GM20000 (cell line): ENCODE measurements at regions not wholly inside any gene's neighbourhood (a gene's known extent, or its start where the extent isn't known, plus 50 kb on each side); places are given as distances from the start of the nearest gene placed in this dataset.

Experiments used
- DNase-seq: peaks from one replicate; pipeline ENCODE4 v3.0.0; 2012; ENCODE audit warnings: low spot score
- CTCF ChIP-seq: IDR thresholded peaks from 2 replicates; pipeline ENCODE4 v1.5.1; 2012; ENCODE audit warnings: mild to moderate bottlenecking, control low read depth; ENCODE audit errors: extremely low read depth, missing control alignments

DNA sequence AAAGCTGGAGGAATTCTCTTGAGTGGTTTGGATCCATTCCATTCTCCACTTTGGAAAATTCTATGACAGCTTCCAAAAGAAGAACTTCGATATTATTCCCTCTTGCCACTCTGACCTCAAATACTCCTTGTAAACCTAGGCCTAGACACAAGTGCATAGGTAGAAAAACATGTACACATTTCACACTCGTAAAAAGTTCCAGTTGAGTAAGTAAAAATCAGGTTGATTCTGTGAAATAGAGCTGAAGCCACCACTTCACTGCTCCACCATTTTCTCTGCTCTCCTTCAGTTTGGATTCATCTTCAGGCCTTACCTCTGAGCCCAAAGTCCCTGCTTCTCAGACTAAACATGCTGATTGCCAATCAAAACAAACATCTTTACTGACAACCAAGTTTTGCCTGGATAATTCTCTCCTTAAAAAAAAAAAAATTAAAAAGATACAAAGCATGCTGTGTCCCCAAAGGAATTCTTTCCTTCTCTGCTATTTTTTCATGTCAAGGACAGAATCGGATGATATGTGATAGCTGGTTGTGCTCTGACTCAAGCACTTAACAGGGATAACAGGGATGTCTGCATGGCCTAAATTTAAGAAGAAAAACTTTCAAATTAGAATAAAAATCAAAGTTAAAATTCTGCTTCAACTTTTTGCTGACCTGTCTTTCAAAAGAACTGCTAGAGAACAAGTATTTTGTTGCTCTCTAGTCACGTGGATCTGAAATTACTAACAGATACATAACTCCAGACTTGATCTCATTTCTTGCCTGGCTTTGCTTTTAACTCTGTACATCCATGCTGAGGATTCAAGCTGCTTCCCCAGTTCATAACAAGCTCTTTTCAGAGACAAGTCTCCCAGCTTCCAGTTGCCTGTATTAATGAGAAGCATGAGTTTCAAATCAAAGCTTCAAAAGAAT is 420.9 kb upstream of the INTU start:
- no peak for TF ChIP-seq CTCF
- DNase-seq: no peak

DNA sequence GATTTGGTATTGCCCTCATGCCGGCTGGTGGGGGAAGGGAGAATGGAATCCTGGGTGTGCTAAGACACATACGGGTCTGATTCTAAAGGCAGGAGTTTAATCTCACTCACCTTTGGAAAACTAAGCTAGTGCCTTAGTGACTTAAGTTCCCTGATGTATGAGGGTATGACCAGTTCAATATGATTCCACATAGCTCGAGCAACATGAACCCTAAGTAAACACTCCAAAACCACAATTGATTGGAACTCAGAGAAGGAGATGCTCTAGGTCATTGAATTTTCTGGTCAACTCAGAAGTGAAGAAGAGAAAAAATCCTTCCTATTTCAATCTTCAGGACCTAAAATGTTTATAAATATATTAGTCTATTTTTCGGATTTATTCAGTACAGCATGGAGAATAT is 420.1 kb upstream of the INTU start:
- DNase-seq: no peak
- TF ChIP-seq CTCF: no peak

GRCh38 chr4:127214016-127214415 is 418.7 kb upstream of the INTU start:
- no peak for DNase-seq
- no peak for TF ChIP-seq CTCF

DNA sequence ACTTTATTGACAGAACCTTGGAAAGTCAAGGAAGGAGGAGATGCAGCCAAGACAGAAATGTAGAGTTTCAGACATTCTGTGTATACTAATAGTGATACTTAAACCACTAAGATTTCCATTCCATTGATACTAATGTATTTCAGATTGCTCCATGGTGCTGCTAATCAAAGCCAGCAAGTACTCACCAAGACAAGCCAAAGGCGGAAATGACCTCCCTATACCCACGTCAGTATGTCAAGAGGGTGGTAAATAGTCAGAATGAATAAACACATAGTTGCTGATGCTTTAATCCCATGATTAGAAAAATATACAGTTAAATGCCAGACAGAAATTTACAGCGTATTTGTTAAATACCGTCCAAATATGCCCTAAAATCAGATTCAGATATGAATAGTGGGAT is 417.8 kb upstream of the INTU start:
- DNase-seq: no peak
- no peak for TF ChIP-seq CTCF

GRCh38 chr4:127217586-127218229 is 415.0 kb upstream of the INTU start:
- DNase-seq: no peak
- TF ChIP-seq CTCF: no peak

DNA sequence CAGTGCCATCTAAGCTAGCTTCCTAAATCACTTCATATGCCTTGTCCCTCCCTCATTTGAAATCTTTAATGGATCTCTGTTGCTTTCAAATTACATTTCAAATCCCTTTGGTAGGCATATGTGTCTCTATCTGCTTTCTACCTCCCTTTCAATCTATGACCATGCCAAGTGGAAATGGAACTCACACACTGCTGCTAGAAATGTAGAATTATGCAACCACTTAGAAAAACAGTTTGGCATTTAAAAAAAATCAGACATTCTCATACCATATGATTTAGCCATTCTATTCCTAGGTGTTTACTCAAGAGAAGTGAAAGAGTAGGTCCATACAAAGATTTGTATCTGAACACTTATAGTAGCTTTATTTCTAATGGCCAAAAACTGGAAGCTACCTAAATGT is 413.5 kb upstream of the INTU start:
- TF ChIP-seq CTCF: no peak
- DNase-seq: no peak

DNA sequence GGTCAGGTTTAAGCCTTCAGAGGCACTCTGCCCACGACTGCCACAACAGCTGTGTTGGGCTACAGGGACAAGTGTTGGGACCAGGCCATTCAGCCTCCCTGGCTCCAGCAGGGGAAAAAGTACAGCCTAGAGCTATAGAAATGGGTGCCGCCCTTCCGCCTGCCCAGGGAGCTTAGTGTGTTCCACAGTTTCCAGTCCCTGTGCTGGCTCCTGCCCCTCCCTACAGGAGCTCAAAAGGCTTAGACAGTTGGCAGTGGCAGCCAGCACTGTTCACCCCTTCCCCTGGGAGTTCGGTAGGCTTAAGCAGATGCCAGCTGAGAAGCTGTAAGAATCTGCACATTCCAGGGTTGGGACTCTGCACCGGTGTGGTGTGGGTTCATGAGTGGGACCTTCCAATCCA is 408.2 kb upstream of the INTU start:
- TF ChIP-seq CTCF: no peak
- no peak for DNase-seq
